PC-9 (cell line): ENCODE measurements at regions not wholly inside any gene's neighbourhood (a gene's known extent, or its start where the extent isn't known, plus 50 kb on each side); places are given as distances from the start of the nearest gene placed in this dataset.

ENCODE experiments used
- BruUV-seq: library from RNA; stranded (reverse); fragments of 400-500 nt; replicated peaks from 2 replicates; lab custom pipeline; 2021; lab: Mats Ljungman, UMichigan
- CTCF ChIA-PET: fragments of 300-600 bp; sonication (Branson Sonifier 250); formaldehyde crosslinking; loops from one replicate; lab custom pipeline; 2022; ENCODE audit warnings: antibody characterized with exemption; lab: Charles Lee
- POLR2A ChIA-PET: fragments of 300-600 bp; sonication (Branson Sonifier 250); formaldehyde crosslinking; loops from one replicate; lab custom pipeline; 2022; ENCODE audit warnings: antibody characterized with exemption; ENCODE audit not compliant: unreplicated experiment; lab: Charles Lee
- DNase-seq, 2 experiments: peaks; one replicate each; pipeline versions ENCODE4 v3.0.0 to v3.0.0-alpha.2; 2015 to 2022; ENCODE audit warnings: mixed read lengths in 1 of 2
- H2AFZ ChIP-seq: fragments of 200-600 bp; sonication (generic); 2 replicates; pipeline ENCODE4 v1.8.1; 2017; ENCODE audit warnings: antibody characterized with exemption
- H3F3A ChIP-seq: fragments of 200-600 bp; sonication (generic); 2 replicates; pipeline ENCODE4 v1.8.1; 2017; ENCODE audit warnings: antibody characterized with exemption, mild to moderate bottlenecking, low read depth; ENCODE audit not compliant: insufficient read depth
- H3K27ac ChIP-seq: fragments of 200-600 bp; sonication (generic); 2 replicates; pipeline ENCODE4 v1.6.1; 2016; ENCODE audit warnings: mixed run types
- H3K27me3 ChIP-seq: fragments of 200-600 bp; sonication (generic); 2 replicates; pipeline ENCODE4 v1.6.1; 2016; ENCODE audit warnings: low read depth, mixed run types; ENCODE audit not compliant: insufficient read depth
- H3K36me3 ChIP-seq: fragments of 200-600 bp; sonication (generic); 2 replicates; pipeline ENCODE4 v1.6.1; 2016; ENCODE audit warnings: low read depth, mixed run types
- H3K4me1 ChIP-seq: fragments of 200-600 bp; sonication (generic); replicated peaks from 2 replicates; pipeline ENCODE4 v1.6.1; 2016; ENCODE audit warnings: mixed run types; ENCODE audit not compliant: insufficient read depth
- H3K4me2 ChIP-seq: fragments of 200-600 bp; sonication (generic); 2 replicates; pipeline ENCODE4 v1.6.1; 2017; ENCODE audit warnings: mixed run types
- H3K4me3 ChIP-seq: fragments of 200-600 bp; sonication (generic); 2 replicates; pipeline ENCODE4 v1.6.1; 2016; ENCODE audit warnings: mixed run types
- H3K79me2 ChIP-seq: fragments of 200-600 bp; sonication (generic); 2 replicates; pipeline ENCODE4 v1.6.1; 2017; ENCODE audit warnings: low read depth, mixed run types
- H3K9me2 ChIP-seq: fragments of 200-600 bp; sonication (generic); 2 replicates; pipeline ENCODE4 v1.8.1; 2017; ENCODE audit warnings: mild to moderate bottlenecking; ENCODE audit not compliant: insufficient read depth
- H3K9me3 ChIP-seq: fragments of 200-600 bp; sonication (generic); 2 replicates; pipeline ENCODE4 v1.8.1; 2016; ENCODE audit warnings: low read depth; ENCODE audit not compliant: insufficient read depth
- H4K20me1 ChIP-seq: fragments of 200-600 bp; sonication (generic); 2 replicates; pipeline ENCODE4 v1.8.1; 2017; ENCODE audit not compliant: insufficient read depth
- CTCF ChIP-seq: fragments of 200-600 bp; sonication (generic); conservative IDR thresholded peaks from 2 replicates; pipeline ENCODE4 v1.6.1; 2017; ENCODE audit warnings: mixed run types, antibody characterized with exemption, mild to moderate bottlenecking, moderate library complexity
- EZH2 ChIP-seq: fragments of 200-600 bp; sonication (generic); IDR thresholded peaks from 2 replicates; pipeline ENCODE4 v1.8.0; 2017; ENCODE audit warnings: antibody characterized with exemption, low read depth
- intact Hi-C: fragments of 100-400 bp; cut with micrococcal nuclease; formaldehyde crosslinking; loops from one replicate; pipeline ENCODE4 v1.10.0; 2022; ENCODE audit not compliant: unreplicated experiment

DNA sequence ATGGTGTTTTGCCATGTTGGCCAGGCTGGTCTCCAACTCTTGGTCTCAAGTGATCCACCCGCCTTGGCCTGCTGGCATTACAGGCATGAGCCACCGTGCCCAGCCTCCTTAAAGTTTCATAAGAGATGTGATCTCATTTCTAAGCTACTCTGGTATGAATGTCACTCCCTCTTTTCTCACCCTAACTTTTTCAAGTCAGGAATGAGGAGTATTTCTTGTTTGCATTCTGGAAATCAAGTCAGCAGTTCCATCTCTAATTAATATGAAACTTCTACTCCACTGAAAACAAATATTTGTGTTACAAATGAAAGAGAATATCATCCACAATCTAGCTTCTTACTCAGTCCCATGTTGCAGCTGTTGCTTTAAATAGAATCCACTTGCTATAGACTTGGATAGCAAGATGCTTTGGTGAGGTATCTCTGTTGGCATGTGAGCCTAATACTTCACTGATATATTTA, 61.3 kb downstream of the ARF6 start:
- intact Hi-C loops = loop anchor here (5.0 kb wide), 1 partner anchor 153 kb away; no protein-coding TSS in a partner anchor
- no peaks in the 10 kb centered on the region for H3K79me2 ChIP-seq
- H3K27ac ChIP-seq = peak overlapping the region; percentile 69
- CTCF ChIA-PET = no interaction called here
- H3K27me3 ChIP-seq = no peaks in the 10 kb centered on the region
- no peaks in the 10 kb centered on the region for H4K20me1 ChIP-seq
- H3K4me2 ChIP-seq = peak overlapping the region; percentile 22; the same call in 1 of the 2 replicates
- peak; percentile 55 to 93 for DNase-seq
- no peaks in the 10 kb centered on the region for H3K9me2 ChIP-seq
- H3F3A ChIP-seq = peaks cover 32% of the 10 kb centered on the region
- no peak for TF ChIP-seq EZH2
- no peak for TF ChIP-seq CTCF
- no peak overlapping the region for H3K4me3 ChIP-seq
- H2AFZ ChIP-seq = no peak overlapping the region
- no peaks in the 10 kb centered on the region for H3K36me3 ChIP-seq
- POLR2A ChIA-PET = interaction anchor here (0.6 to 0.7 kb wide), 4 partner anchors 19 to 54 kb away, joined by 3 to 8 read pairs (median 4); no protein-coding TSS in a partner anchor
- H3K9me3 ChIP-seq = no peaks in the 10 kb centered on the region
- BruUV-seq = no TSS peak
- H3K4me1 ChIP-seq = peaks cover 62% of the 10 kb centered on the region

GRCh38 chr14:49955024-49955423, 62.1 kb downstream of the ARF6 start:
- Histone ChIP-seq H3K9me3 (no peaks in the 10 kb centered on the region), H3K36me3 (no peaks in the 10 kb centered on the region), H4K20me1 (no peaks in the 10 kb centered on the region), H3K79me2 (no peaks in the 10 kb centered on the region), H3K27me3 (no peaks in the 10 kb centered on the region), H3F3A (peaks cover 35% of the 10 kb centered on the region), H3K4me2 (0 out of 2 replicates have a peak overlapping the region, but pooled peaks have one; percentile 22), H3K27ac (peak overlapping the region; percentile 69), H2AFZ (no peak overlapping the region), H3K4me3 (no peak overlapping the region), H3K9me2 (no peaks in the 10 kb centered on the region), H3K4me1 (peaks cover 65% of the 10 kb centered on the region)
- TF ChIP-seq EZH2 = no peak
- no peak for TF ChIP-seq CTCF
- BruUV-seq = no TSS peak
- ChIA-PET CTCF (no interaction called here), POLR2A (no interaction called here)
- DNase-seq = no peak
- intact Hi-C loops = no loop called here

DNA sequence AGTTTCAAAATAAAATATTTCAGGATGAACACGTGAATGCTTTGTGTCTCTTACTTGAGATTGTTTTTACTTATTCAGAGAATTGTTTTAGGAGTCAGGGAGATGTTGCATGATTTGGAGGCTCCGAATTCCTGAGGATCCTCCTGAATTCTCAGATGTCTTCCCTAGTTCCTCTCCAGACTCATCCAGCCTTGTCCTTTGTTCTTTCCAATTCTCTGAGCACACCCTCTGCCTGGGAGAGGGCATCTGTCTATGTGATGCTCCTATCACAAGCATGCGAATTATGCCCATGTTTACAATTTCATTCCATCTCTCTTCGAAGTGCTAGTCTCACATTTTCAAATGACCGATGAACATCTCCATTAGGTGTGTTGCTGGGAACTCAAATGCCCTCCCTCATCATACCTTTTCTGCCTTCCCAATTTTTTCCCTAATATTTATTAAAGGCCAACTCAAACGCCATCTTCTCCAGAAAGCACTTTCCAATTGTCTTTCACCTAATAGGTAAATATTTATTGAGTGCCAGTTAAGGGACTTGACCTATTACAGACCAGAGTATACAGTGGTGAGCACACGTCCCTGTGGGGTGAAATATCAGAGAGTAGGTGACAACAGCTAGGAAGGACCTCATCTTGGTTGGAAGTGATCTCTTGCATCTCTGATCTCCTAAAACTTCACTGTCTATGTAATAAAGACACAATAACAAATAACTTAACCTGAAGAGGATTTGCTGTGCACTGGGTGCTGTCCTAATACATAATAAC, 64.4 kb downstream of the ARF6 start:
- CTCF ChIA-PET = no interaction called here
- no TSS peak for BruUV-seq
- Histone ChIP-seq H3F3A (peaks cover 39% of the 10 kb centered on the region), H3K79me2 (no peaks in the 10 kb centered on the region), H3K4me2 (no peak overlapping the region), H3K9me2 (no peaks in the 10 kb centered on the region), H3K27ac (no peak overlapping the region), H4K20me1 (no peaks in the 10 kb centered on the region), H3K9me3 (no peaks in the 10 kb centered on the region), H2AFZ (no peak overlapping the region), H3K27me3 (no peaks in the 10 kb centered on the region), H3K36me3 (no peaks in the 10 kb centered on the region), H3K4me1 (peaks cover 65% of the 10 kb centered on the region), H3K4me3 (no peak overlapping the region)
- TF ChIP-seq CTCF = no peak
- no peak for TF ChIP-seq EZH2
- DNase-seq = no peak
- POLR2A ChIA-PET = no interaction called here
- intact Hi-C loops = no loop called here
